Hindlimb muscle (tissue), 1 donor: ENCODE measurements at regions not wholly inside any gene's neighbourhood (a gene's known extent, or its start where the extent isn't known, plus 50 kb on each side); places are given as distances from the start of the nearest gene placed in this dataset.
"Not testable (repeated sequence)": the region's sequence is repeated elsewhere in the genome, so short reads cannot be mapped to it uniquely, and the experiment has no call there.

Source experiments
- DNase-seq: peaks from one replicate; pipeline ENCODE4 v3.0.0-alpha.2; 2013

DNA sequence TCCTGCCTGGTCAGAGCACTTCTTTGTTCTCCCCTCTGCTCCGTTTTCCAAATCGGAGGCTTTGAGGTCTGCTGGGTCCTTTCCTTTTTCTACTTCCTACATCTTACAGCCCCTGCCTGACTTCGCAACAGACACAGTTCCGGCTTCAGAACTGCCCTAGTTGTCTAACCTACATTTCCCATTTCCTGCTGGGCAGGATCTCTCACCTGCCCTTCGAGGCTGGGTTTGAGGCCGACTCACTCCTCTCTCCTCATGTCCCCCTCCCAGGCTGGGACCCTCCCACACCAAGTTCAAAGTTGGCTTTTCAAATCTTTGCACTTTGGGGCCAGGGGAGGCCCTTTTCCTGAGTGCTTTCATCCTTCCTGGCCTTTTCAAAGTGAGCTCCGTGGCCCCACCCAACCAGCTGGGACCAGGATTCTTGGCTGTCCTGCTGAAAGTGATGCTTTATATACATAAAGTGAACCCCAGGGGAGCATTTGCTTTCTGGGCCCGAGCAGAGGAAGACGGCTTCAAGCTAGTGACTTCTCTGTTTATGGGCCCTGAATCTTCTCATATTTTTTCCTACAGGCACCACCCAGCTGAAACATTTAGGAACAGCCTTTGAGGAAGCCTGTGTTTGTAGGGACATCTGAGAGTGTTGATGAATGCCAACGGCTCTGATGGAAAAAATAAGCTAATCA, 281.0 kb upstream of the CRY1 start:
- no peak for DNase-seq

DNA sequence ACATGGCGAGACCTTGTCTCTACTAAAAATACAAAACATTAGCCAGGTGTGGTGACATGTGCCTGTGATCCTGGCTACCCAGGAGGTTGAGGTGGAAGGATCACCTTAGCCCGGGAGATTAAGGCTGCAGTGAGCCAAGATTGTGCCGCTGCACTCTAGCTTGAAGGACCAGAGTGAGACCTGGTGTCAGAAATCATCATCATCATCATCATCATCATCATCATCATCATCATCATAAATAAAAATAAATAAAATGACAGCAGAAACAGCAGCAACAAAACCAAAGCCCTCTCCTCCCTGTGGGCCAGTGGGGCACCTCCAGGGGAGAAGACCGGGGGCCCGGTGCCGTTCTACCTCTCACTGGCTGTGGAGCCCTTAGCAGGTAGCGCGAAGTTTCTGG, 281.9 kb upstream of the CRY1 start:
- DNase-seq, result no peak

DNA sequence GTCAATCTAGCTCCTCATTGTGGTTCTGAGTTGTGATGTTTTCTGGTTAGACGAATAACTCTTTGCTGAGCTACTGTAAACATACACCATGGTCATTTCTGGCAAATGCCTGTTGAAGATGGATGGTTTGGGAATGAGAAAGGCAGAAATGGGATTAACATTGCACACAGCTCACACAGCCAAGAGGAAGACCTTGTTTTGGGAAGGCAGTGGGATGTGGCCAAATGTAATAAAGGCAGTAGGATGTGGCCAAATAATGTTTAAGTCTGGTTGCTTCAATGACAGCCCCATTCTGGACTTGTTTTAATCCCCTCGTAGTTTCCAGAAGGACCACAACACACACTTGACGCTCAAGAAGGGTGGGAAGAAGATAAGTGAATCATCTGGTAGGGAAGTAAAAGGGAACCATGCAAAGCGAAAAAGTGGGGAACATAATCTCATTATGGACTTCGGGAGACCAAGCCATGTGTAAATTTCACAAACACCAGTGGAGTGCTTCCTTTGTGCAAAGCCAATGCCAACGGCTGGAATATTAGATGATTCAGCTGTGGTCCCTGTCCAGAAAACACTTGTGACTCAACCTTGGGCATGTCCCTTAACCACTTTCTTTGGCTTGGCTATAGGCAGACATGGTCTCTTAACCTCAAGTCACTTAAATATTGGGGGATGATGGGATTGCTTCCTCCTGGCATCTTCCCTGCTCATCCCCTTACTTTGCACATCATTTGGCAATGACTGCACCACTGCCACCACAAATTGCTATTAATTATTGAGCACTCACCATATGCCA, 284.4 kb upstream of the CRY1 start:
- no peak for DNase-seq

DNA sequence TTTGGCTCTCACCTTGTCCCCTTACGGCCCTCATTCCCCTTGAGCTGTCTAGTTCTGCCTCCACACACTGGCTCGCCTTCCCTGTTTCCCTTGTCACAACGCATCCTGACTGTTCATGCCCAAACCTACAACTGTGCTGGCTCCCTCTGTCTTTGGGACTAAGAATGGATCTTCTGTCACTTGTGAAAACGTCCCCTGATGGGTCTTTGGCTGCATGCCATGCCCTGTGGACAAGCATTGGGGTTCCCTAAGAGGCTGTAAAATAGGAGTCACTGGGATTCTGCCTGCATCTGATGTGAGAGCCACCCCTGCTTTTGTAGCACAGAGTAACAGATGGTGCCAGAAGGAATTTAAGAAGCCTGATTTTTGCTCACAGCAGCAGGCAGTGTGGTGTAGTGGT, 285.3 kb upstream of the CRY1 start:
- no peak for DNase-seq

DNA sequence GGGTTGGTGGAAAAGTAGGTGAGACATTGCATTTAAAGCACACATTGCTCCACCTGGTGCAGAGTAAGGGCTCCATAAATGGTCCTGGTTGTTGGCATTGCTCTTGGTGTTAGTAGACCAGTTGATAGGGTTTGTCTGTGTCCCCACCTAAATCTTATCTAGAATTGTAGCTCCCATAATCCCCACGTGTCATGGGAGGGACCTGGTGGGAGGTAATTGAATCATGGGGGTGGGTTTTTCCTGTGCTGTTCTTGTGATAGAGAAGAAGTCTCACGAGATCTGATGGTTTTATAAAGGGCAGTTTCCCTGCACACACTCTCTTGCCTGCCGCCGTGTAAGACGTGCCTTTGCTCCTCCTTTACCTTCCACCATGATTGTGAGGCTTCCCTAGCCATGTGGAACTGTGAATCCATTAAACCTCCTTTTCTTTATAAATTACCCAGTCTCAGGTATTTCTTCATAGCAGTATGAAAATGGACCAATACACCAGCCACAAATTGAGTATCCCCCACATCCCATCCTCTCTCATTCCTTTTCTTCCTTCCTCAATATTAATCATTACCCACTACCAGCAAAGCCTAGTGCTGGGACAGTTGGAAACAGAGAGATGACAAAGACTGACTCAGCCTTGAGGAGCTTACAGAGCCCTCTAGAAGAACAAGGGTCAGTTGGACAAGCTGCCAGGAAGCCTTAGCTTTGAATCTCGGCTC, 285.9 kb upstream of the CRY1 start:
- not testable (repeated sequence) for DNase-seq

DNA sequence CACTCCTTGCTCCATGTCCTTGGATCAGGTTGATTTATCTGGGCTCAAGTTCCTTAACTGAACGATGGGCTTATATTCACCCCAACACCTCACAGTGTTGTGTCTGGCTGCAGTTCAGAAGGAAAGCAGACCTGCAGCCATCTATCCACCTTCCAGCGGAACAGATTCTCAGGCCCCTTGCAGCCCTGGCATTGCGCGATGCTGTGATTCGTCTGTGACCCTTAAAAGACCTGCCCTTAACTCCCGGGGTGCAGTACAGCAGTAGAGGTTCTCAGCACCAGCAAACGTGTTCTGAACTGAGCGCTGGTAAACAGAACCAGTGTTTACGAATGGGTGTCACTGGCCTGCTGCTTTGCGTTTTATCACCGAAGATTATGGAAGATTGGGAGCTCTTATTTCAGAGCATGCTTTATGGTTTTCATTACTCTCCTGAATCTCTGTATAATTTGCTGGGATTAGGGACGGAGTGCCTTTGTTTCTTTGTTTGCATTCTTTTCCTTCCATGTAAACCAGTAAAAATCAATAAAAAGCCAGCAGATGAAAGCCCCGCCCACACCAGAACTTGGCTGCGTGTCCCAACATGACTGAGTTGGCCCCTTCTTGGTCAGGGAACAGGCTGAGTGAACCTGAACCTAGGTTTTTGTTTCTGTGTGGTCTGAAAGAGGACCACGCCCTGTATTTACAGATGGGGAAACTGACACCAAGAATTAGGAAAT, 286.7 kb upstream of the CRY1 start:
- no peak for DNase-seq

DNA sequence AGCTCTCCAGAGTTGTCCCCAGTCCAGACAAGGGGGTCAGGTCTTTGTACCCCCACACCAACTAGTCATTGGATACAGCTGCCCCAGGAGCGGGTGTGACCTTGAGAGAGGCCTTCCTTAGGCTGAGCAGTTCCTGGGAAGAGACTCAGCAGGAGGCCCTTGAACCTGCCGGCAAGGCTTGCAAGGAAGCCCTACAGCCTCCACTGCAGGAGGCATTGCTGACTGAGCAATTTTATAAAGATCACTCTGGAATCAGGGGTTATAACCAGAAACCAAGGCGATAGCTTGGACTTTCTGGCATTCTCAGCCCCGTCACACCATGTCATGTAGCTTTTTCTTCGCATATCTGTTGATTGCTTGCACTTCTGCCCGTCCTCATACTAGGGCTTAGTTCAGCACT, 291.3 kb upstream of the CRY1 start:
- no peak for DNase-seq

DNA sequence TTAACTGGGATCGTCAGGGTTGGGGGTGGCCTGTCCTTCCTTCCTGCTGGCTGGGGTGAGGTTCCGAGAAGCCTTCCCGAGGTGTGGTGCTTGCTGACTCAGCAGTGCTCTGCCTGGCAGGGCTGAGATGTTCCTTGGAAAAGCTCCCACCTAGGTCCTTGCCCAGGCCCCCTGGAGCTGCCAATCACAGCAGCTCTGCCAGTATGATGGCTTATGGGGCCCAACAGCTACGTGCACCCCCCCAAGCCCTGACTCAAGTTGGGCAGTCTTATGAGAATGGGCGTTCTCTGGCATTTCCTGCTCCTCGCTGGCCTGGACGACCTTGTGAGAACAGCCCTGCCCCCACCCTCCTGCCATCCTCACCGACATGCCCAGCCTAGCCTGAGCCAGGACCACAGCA, 292.2 kb upstream of the CRY1 start:
- no peak for DNase-seq

DNA sequence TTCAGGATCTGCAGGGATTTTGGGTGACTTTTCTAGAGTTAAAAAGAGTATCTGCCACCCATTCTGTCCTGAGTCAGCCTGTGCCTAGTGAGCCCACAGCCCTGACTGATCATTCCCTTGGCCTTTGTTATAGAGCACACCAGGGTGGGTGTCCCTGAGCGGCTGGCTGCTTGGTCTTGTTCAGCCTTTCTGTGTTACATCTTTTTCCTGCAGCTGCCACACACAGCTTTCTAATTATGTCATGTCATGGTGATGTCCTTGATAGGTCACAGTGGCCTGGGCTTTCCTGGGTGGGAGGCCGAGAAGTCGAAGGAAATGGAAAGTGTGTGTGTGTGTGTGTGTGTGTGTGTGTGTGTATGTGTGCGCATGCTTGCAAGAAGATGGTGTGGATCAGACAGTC, 293.2 kb upstream of the CRY1 start:
- no peak for DNase-seq

DNA sequence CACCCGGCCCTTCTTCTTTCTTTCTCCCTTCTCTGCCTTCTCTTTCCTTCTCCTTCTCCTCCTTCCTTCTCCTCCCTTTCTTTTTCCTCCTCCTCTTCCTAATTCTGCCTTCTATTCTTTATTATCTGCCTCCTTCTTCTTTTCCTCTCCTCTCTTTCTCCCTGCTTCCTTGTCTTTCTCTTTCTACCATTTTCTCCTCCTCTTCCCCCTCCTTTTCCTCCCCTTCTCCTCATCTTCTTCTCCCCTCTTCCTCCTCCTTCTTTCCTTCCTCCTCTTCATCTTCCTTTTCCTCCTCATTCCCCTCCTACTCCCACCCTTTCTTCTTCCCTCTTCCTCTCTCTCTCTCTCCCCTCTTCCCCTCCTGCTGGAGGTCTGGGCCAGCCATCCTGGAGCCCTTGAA, 294.9 kb upstream of the CRY1 start:
- DNase-seq, result no peak

DNA sequence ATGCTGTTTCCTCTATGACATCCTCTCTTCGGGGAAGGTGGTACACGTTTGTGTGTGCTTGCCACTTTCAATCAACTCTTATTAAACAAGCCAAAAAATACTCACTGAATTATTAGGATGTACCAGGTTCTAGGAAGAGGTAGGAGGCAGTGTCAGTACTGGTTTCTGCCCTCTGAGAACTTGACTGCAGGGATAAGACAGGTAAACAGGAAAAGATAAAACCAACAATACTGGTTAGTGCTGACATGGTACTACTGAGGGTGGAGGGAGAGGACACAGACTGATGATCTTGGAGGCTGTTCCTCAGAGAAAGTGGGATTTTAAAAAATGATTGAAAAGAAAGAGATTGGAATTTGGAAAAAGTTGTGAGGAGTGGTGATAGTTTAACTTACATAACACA, 295.2 kb upstream of the PWP1 start:
- no peak for DNase-seq

DNA sequence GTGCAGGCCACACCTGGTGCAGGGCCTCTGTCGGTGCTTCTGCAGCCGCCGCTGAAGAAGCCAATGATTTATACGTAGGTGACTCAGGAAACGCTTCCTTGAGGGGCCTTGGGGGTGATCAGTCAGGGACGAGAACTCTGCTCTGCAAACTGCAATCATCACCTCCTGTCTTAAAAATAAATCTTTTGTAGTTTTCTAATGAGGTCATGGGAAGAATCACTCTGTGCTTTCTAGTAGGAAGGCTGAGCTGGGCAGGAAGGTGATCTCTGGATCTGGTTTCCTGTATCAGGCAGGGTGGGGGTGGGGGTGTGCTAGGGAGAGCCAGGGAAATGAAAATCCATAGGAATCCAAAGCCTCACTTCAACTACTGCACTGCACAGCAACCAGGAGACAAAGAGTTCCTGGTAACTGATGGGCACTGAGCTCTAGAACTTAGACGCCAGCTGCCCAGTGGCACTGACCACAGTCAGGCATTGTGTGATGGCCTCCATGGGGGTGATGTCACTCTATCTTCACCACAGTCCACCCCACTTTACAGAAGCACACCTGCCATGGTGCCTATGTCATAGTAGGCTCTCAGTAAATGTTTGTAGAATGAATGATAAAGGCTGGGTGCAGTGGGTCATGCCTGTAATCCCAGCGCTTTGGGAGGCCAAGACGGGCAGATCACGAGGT, 292.4 kb upstream of the PWP1 start:
- DNase-seq, result no peak

DNA sequence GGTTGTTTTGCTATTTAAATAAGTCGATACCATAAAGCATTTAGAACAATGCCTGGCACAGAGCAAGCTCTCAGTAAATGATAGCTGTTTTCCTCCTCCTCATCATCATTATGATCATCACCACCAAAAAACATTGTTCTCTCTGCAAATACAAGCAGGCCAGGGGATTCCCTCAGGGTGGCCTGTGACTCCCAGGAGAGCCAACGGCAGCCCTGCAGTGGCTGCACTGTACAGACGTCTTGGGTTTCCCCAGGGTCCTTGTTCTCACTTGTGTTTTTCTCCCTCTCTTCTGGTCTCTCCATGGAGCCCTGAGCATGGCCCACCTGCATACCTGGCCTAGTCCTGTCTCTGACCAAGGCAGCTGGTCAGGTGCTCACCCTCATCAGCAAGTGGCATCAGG, 290.9 kb upstream of the PWP1 start:
- DNase-seq, result no peak

DNA sequence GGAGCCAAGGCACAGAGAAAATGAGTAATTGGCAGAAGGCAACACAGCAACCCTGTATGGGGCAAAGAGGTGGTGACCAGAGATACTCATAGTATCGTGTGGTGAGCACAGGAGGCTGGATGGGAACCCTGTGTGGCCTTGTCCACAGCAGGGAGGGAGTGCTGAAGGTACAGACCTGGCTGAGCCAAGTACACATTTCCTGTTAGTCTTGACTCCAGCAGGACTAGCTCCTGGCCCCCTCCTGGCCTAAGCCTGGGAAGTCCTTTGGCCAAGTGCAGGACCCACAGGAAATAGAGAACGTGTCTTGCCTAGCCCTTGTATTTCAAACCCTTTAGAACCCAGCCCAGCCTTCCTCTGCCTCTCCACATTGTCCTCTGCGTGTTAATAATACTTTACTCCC, 289.8 kb upstream of the PWP1 start:
- DNase-seq, result no peak

DNA sequence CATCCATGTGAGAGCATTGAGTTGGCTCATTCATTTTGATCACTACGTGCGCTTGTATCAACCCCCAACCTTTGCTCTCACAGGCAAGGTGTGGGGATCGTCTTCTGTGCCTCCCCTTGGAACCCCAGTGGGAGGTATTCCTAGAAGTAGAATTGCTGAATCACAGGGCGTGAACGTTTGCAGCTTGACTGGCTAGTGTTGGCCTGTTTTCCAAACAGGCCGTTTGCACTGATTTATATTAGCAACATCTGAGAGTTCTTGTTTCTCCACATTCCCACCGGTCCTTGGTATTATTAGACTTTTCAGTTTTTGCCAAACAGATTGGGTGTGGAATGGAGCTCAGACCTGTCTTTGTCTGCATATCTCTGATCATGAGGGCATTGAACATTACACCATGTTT, 288.6 kb upstream of the PWP1 start:
- no peak for DNase-seq

DNA sequence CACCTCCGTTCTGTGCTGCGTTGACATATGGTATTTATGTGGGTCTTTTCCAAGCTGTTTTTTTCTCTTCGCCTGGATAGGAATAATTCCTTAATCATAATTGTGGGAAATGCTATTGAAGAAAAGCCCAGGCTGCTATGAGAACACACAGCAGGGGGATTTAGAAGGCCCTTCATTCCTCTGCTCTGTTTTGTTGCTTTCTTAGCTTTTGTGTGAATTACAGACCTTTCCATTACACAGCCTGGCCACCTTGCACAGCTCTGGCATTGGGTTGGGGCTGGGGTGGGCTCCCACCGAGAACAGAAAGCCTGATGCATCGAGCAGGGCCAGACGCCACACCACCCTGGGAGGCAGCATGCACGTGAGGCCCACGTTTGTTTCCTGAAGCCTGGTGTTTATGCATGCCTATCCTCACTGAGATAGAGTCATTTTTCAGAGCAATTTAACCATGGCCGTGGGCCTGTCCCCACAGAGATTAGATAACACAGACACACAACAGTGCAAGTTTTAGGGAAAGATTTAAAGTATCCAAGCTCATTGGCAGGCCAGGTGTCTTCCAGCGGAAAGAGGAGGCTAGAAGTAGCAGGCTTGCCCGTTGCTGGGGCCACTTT, 287.6 kb upstream of the PWP1 start:
- no peak for DNase-seq

DNA sequence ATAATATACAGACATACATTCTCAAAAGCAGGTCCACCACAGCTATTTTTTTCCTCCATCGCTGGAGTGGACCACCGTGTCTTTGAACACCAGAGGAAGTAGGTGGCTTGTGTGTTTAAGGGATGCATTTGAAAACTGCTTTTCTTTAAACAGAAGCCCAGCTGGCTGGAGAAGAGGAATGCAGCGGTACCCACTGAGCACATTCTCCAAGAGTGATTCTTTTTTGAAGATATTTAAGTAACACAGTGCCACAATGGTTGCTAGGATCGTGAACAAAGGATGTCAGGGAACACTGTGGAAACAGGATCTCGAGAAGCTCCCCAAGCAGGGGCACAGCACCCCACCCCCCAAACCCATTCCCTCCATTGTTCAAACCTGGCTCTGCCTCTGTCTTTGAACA, 286.6 kb upstream of the PWP1 start:
- DNase-seq, result no peak

DNA sequence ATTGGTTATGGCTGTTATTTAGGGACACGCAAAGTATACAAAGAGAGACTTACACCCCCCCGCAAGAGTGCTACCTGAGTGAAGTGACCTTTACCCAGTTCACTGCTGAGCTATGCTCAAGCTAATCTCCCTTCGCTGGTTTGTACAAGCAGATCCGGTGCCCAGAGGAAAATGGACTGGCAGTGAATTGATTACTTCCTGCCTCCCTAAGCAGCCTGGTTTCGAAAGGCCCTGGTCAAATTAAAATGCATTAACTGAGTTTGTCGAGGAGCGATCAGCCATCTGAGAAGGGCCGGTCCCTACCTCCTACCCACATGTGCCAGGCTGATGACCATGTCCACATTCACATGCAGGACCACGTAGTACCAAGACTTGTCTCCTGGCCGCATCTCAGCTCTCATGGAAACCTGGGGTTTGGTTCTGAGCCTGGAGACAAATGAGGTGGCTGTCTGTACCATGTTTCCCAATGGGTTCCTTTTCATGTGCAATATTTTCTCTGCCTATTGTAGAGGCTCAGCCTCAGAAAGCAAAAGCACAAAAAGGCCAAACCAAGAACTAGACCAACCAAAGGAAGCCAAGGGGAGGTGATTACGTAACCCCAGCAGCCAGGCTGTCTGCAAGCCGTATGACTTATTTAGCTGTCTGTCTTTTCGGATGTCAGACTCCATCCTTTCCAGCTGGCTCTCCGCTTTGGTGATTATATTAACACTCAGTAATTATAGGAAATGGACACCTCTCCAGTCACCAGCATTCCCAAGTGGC, 284.7 kb upstream of the PWP1 start:
- no peak for DNase-seq

DNA sequence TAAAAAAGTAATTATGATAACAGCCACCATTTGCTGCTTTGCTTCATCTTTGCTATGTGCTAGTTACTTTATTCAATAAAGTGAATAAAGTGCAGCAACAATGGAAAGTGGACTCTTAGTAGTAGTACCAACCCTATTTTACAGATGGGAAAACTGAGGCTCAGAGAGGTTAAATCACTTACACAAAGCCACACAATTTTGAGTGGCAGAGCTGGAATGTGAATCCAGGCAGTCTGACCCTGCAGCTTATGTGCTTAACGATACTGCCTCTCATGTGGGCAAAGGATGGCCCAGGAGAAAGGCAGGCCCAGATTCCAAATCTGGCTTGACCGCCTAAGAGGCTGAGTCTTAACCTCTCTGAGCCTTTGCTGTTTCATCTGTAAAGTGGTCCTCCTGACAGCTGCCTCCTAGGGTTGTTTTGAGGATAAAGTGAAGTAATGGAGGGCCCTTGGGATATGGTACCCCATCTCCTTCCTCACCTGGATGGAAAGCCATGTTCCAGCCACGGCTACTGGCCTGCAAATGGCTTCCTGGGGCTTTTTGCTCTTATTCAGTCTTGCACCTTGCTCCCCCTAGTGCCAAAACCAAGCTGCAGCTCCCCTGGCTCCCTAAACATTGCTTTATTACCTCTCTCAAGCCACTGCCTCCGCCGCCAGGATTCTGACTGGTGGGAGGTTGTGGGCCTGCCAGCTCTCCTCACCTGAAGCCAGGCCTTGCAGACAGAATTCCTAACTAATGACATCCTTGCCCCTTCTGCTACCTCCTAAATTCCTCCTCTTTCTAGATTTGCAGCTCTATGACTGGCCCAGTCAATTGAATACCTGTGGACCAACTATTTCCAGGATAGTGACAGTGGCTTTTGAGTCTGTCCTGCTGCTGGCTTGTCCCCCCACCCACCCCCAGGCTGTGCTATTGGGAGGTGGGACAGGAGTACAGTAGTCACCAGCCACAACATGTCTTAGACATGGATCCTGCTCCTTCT, 283.3 kb upstream of the PWP1 start:
- DNase-seq, result no peak

DNA sequence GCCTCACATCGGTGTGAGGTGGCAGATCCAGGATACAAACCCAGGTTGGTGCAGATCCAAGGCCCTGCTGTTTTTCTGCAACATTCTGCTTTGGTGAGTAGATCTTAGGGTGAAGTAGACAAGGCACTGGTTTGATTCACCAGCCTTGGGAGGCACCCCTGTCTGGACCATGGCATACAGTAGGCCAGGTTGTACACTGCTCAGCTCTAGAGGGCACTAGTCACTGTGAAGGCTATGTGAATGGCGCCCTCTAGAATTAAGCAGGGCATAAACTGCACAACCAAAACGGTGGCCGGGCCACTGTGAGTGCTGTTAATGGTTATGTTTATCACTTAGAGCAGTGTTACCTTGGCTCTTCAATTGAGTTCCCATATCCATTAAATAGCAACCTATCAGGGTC, 280.6 kb upstream of the PWP1 start:
- DNase-seq, result no peak
